Common myeloid progenitor, CD34-positive (primary cell): ENCODE measurements at regions not wholly inside any gene's neighbourhood (a gene's known extent, or its start where the extent isn't known, plus 50 kb on each side); places are given as distances from the start of the nearest gene placed in this dataset.

ENCODE experiments used
- CTCF ChIA-PET: fragments of 350-600 bp; sonication (Branson Sonifier 250); formaldehyde crosslinking; loops from one replicate; lab custom pipeline; 2021; ENCODE audit warnings: antibody characterized with exemption; lab: Charles Lee
- POLR2A ChIA-PET: fragments of 350-600 bp; sonication (Branson Sonifier 250); formaldehyde crosslinking; loops from one replicate; lab custom pipeline; 2021; ENCODE audit warnings: antibody characterized with exemption; lab: Charles Lee
- DNase-seq, 3 donors: peaks; one replicate each; pipeline versions ENCODE4 v3.0.0 to v3.0.0-alpha.2; 2013
- H3K27ac ChIP-seq, 2 experiments: 1 replicate in 1 of 2; 2 replicates in 1 of 2; pipeline ENCODE4 v1.7.0; 2013; ENCODE audit warnings: inconsistent platforms in 2 of 2, low read length in 2 of 2, mild to moderate bottlenecking in 2 of 2, low read depth in 1 of 2, moderate library complexity in 1 of 2; ENCODE audit not compliant: severe bottlenecking in 2 of 2, insufficient read depth in 1 of 2, poor library complexity in 1 of 2
- H3K27me3 ChIP-seq, 5 experiments: replicated peaks in 2 of 5; 1 replicate in 3 of 5; 2 replicates in 2 of 5; pipeline versions ENCODE4 v1.6.1 to v1.7.0; 2013; ENCODE audit warnings: low read length in 4 of 5, mild to moderate bottlenecking in 2 of 5, moderate library complexity in 2 of 5, inconsistent platforms in 1 of 5; ENCODE audit not compliant: insufficient read depth in 5 of 5, control insufficient read depth in 4 of 5
- H3K36me3 ChIP-seq, 4 experiments: 1 replicate in 2 of 4; 2 replicates in 2 of 4; pipeline versions ENCODE4 v1.6.1 to v1.7.0; 2013; ENCODE audit warnings: low read length in 3 of 4, control low read depth in 1 of 4, mild to moderate bottlenecking in 1 of 4; ENCODE audit not compliant: control insufficient read depth in 4 of 4, insufficient read depth in 4 of 4
- H3K4me1 ChIP-seq, 4 experiments: 1 replicate in 3 of 4; 2 replicates in 1 of 4; pipeline versions ENCODE4 v1.6.1 to v1.7.1; 2013; ENCODE audit warnings: low read length in 3 of 4, mild to moderate bottlenecking in 3 of 4, control low read depth in 1 of 4, inconsistent platforms in 1 of 4, moderate library complexity in 1 of 4; ENCODE audit not compliant: control insufficient read depth in 4 of 4, insufficient read depth in 4 of 4; ENCODE audit errors: control extremely low read depth in 1 of 4
- H3K4me3 ChIP-seq, 7 experiments: 1 replicate in 4 of 7; 2 replicates in 3 of 7; pipeline versions ENCODE4 v1.5.1 to v1.7.0; 2013; ENCODE audit warnings: mild to moderate bottlenecking in 7 of 7, low read length in 6 of 7, moderate library complexity in 6 of 7, inconsistent platforms in 2 of 7, low read depth in 2 of 7, control low read depth in 1 of 7; ENCODE audit not compliant: insufficient read depth in 4 of 7, control insufficient read depth in 1 of 7; ENCODE audit errors: extremely low read depth in 1 of 7
- H3K9me3 ChIP-seq, 5 experiments: 1 replicate in 4 of 5; 2 replicates in 1 of 5; pipeline versions ENCODE4 v1.6.1 to v1.7.1; 2013; ENCODE audit warnings: low read length in 4 of 5, mild to moderate bottlenecking in 2 of 5, inconsistent platforms in 1 of 5, low read depth in 1 of 5, moderate library complexity in 1 of 5; ENCODE audit not compliant: control insufficient read depth in 4 of 5, insufficient read depth in 2 of 5; ENCODE audit errors: control extremely low read depth in 1 of 5
- WGBS: methylation state at CpG from one replicate; pipeline ENCODE4 v1.1.5; 2013; ENCODE audit not compliant: insufficient coverage; 5-methylcytosine and 5-hydroxymethylcytosine counted together

DNA sequence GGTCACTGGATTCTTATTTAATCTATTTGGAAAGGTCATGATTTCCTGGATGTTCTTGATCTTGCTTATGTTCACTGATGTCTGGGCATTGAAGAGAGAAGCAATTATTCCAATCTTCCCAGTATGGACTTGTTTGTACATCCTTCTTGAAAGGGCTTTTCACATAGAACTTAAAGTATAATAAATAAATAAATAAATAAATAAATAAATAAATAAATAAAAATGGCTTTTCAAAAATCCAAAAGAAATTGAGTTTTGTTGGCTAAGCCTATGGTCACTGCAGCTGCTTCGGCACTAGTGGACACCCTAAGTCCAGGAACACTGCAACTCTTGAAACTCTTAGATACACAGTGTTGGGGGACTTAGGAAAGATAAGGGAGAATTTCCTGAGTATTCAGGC is 840.7 kb upstream of the EDIL3 start:
- H3K4me1 ChIP-seq: no peaks in the 10 kb centered on the region
- WGBS: 100% methylated on average over 1 of the region's 1 CpG
- POLR2A ChIA-PET: no interaction called here
- H3K36me3 ChIP-seq: no peaks in the 10 kb centered on the region
- no peak for DNase-seq
- CTCF ChIA-PET: no interaction called here
- peaks cover 0 to 3% (median 0%) of the 10 kb centered on the region in 5 experiments for H3K9me3 ChIP-seq
- H3K27ac ChIP-seq: no peak overlapping the region
- no peak overlapping the region for H3K4me3 ChIP-seq
- no peaks in the 10 kb centered on the region for H3K27me3 ChIP-seq

DNA sequence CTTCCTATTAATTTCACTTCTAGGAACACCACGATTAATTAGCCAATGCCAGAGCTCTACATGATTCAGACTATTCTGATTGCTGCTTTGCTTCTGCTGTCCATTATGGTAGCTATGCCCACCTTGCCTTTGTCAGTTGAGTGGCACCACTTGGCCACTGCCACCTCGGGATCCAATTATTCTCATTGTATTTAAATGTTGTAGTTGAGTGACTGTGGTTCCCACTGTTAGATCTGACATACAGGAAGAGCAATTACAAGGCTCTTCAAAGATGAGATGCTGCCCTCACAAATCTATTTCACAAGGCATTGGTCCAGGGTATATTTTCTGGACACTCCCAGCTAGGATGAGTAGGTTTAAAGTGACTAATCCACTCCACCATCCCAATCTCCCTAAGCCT is 864.5 kb upstream of the EDIL3 start:
- POLR2A ChIA-PET: no interaction called here
- H3K36me3 ChIP-seq: no peaks in the 10 kb centered on the region

DNA sequence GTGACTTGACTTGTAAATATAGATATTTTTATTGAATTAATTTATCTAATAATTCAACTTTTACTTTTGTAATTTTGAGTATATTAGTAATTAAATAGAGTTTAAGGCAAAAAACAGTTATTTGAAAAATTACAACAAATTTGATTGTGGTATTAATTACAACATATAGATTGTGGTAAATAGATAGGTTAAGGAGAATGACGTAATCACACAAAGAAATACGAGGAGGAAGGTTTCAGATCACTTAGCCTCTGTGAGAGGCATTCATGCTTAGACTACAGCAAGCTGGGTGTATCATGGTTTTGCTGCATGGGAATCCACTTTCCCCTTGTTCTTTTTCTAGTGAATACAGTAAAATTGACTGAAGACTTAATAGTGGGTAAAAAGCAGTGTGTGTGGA is 878.4 kb upstream of the EDIL3 start:
- WGBS: 69% methylated on average over 2 of the region's 2 CpGs
- POLR2A ChIA-PET: no interaction called here
- no peaks in the 10 kb centered on the region for H3K9me3 ChIP-seq
- no peak overlapping the region for H3K27ac ChIP-seq
- H3K4me3 ChIP-seq: no peak overlapping the region
- no peaks in the 10 kb centered on the region for H3K4me1 ChIP-seq
- CTCF ChIA-PET: no interaction called here
- no peak for DNase-seq
- H3K36me3 ChIP-seq: no peaks in the 10 kb centered on the region
- H3K27me3 ChIP-seq: no peaks in the 10 kb centered on the region

More for the DNA sequence above, 864.5 kb upstream of the EDIL3 start:
- no peaks in the 10 kb centered on the region for H3K4me1 ChIP-seq
- no peak overlapping the region for H3K4me3 ChIP-seq
- no peak overlapping the region for H3K27ac ChIP-seq
- H3K9me3 ChIP-seq: peaks cover 0 to 15% (median 0%) of the 10 kb centered on the region in 5 experiments
- 88% methylated on average over 1 of the region's 2 CpGs for WGBS
- no peak for DNase-seq
- CTCF ChIA-PET: no interaction called here
- H3K27me3 ChIP-seq: no peaks in the 10 kb centered on the region

DNA sequence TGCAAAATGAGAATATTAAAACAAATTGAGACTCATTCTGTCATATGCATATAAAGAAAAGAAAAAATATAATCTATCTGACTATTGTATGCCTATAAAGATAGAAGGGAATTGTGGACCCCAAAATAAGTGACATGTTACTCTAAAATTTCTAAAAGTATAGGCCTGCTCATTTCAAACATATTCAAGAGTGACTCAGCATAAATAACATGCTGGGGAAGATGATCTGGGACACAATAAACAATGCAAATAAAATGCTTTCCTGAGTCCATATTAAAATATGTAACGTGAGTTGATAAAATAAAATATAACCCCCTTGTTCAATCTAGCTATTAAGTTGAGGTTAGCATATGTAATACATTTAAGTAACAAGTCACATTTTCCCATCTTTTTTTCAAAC is 882.0 kb upstream of the EDIL3 start:
- H3K4me1 ChIP-seq: no peaks in the 10 kb centered on the region
- no peak overlapping the region for H3K27ac ChIP-seq
- ChIA-PET POLR2A (no interaction called here), CTCF (no interaction called here)
- no peak overlapping the region for H3K4me3 ChIP-seq
- H3K9me3 ChIP-seq: no peaks in the 10 kb centered on the region
- no peak for DNase-seq
- H3K36me3 ChIP-seq: no peaks in the 10 kb centered on the region
- no CpG with 5 or more reads among the region's 1 CpG for WGBS
- H3K27me3 ChIP-seq: no peaks in the 10 kb centered on the region

DNA sequence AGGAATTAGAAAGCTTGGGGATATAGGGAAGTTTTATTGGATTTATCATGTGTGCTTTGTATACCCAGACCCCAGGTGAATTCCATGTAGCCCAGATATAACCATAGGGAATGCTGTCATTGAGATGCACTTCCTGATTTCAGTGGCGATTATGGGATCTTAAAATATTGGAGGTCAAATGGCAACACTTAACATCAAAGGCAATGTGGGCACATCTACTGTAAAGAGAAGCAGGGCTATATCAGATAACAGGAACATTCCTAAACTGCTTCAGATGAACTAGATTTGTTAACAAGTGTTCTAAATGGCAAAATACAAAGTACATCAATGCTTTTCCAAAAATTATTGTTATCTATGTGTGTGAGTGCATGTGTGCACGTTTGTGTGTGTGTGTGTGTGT is 883.5 kb upstream of the EDIL3 start:
- no peaks in the 10 kb centered on the region for H3K36me3 ChIP-seq
- DNase-seq: no peak
- ChIA-PET POLR2A (interaction anchor here (0.6 kb wide), 1 partner anchor 1445 kb away, joined by 3 read pairs; no protein-coding TSS in a partner anchor), CTCF (no interaction called here)
- no peak overlapping the region for H3K4me3 ChIP-seq
- no peaks in the 10 kb centered on the region for H3K27me3 ChIP-seq
- WGBS: 100% methylated on average over 1 of the region's 2 CpGs
- H3K9me3 ChIP-seq: no peaks in the 10 kb centered on the region
- no peaks in the 10 kb centered on the region for H3K4me1 ChIP-seq
- H3K27ac ChIP-seq: no peak overlapping the region

DNA sequence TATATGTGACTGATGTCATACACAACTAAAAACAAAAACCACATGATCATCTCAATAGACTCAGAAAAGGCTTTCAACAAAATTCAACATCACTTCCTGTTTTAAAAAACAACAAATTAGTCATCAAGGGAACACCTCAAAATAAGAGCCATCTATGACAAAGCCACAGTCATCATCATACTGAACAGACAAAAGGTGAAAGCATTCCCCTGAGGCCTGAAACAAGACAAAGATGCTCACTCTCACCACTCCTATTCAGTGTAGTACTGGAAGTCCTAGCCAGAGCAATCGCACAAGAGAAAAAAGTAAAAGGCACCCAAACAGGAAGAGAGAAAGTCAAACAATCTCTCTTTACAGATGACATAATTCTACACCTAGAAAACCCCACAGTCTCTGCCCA is 893.5 kb upstream of the EDIL3 start:
- POLR2A ChIA-PET: no interaction called here

DNA sequence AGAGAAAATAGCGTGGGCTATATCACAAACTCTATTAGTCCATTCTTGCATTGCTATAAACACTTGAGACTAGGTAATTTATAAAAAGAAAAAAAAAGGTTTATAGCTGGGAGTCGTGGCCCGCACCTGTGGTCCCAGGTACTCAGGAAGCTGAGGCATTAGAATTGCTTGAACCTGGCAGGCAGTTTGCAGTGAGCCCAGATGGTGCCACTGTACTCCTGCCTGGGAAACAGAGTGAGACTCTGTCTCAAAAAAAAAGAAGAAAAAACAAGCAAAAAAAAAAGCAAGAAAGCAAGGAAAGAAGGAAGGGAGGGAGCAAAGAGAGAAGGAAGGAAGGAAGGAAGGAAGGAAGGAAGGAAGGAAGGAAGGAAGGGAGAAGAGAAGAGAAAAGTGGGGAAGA is 904.2 kb upstream of the EDIL3 start:
- Histone ChIP-seq H3K27ac (no peak overlapping the region), H3K27me3 (no peaks in the 10 kb centered on the region), H3K9me3 (no peaks in the 10 kb centered on the region), H3K36me3 (no peaks in the 10 kb centered on the region), H3K4me3 (no peak overlapping the region), H3K4me1 (no peaks in the 10 kb centered on the region)
- 100% methylated on average over 2 of the region's 3 CpGs for WGBS
- CTCF ChIA-PET: no interaction called here
- POLR2A ChIA-PET: no interaction called here
- no peak for DNase-seq

More for the DNA sequence above, 893.5 kb upstream of the EDIL3 start:
- no CpG with 5 or more reads among the region's 1 CpG for WGBS
- Histone ChIP-seq H3K4me1 (no peaks in the 10 kb centered on the region), H3K27me3 (no peaks in the 10 kb centered on the region), H3K9me3 (no peaks in the 10 kb centered on the region), H3K27ac (no peak overlapping the region), H3K4me3 (no peak overlapping the region), H3K36me3 (no peaks in the 10 kb centered on the region)
- CTCF ChIA-PET: no interaction called here
- DNase-seq: no peak
